GM23248 (cell line): ENCODE measurements at regions not wholly inside any gene's neighbourhood (a gene's known extent, or its start where the extent isn't known, plus 50 kb on each side); places are given as distances from the start of the nearest gene placed in this dataset.

Experiments
- EZH2 ChIP-seq: fragments of 200-600 bp; sonication (generic); IDR thresholded peaks from 2 replicates; pipeline ENCODE4 v1.6.1; 2018; ENCODE audit warnings: antibody characterized with exemption, mild to moderate bottlenecking; ENCODE audit not compliant: insufficient read depth, poor library complexity, severe bottlenecking
- EZH2phosphoT487 ChIP-seq: fragments of 200-600 bp; sonication (generic); IDR thresholded peaks from 2 replicates; pipeline ENCODE4 v1.6.1; 2018; ENCODE audit warnings: antibody characterized with exemption, moderate library complexity, mild to moderate bottlenecking, low read depth; ENCODE audit not compliant: insufficient read depth

DNA sequence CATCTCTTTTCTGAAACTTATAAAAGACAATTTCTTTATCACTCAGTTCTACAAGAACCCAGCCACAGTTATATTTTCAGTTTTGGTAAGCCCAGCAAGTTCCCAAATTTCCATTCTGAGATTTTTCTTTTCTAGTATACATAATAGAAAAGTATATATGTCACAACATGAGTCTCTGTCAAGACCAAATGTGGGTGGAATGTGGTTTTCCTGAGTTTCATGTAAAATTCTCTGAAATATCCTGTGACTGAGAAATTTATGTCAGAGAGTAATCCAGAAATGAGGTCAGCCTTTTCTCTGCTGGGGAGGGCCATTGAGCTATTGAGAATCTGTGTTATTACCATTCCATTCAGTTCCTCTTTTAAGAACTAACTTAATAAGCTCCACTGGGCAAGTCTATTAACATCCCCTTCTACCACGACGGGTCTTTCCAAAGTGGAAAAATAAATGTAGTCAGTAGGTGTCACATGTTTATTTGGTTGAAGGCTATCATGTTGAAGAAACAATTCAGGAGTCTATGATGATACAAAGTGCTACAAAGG lies 100.7 kb upstream of the HMGN3 start:
- no peak for TF ChIP-seq EZH2
- TF ChIP-seq EZH2phosphoT487 = no peak
